B cell (primary cell): ENCODE measurements at regions not wholly inside any gene's neighbourhood (a gene's known extent, or its start where the extent isn't known, plus 50 kb on each side); places are given as distances from the start of the nearest gene placed in this dataset.

Experiments used
- ATAC-seq: fragments of 200-7000 bp; cut with Tn5 transposase; one replicate; pipeline ENCODE4 v1.10.0; 2021; ENCODE audit warnings: low read depth, mild to moderate bottlenecking, moderate number of reproducible peaks, moderate library complexity
- CTCF ChIA-PET: fragments of 350-600 bp; sonication (Branson Sonifier 250); formaldehyde crosslinking; loops from one replicate; lab custom pipeline; 2021; ENCODE audit warnings: antibody characterized with exemption, inconsistent platforms; lab: Charles Lee
- POLR2A ChIA-PET: fragments of 350-600 bp; sonication (Branson Sonifier 250); formaldehyde crosslinking; loops from one replicate; lab custom pipeline; 2021; ENCODE audit warnings: antibody characterized with exemption; lab: Charles Lee
- DNase-seq: peaks from one replicate; pipeline ENCODE4 v3.0.0; 2013
- H2AFZ ChIP-seq: 2 replicates; pipeline ENCODE4 v1.6.1; 2012; ENCODE audit warnings: mild to moderate bottlenecking, low read depth, low read length; ENCODE audit not compliant: insufficient read depth, poor library complexity, severe bottlenecking
- H3K27ac ChIP-seq, 2 donors: 1 replicate in 1 of 2; 2 replicates in 1 of 2; pipeline ENCODE4 v1.5.1; 2012 to 2013; ENCODE audit warnings: low read length in 2 of 2, mild to moderate bottlenecking in 2 of 2, moderate library complexity in 1 of 2
- H3K27me3 ChIP-seq, 4 experiments: fragments of 200-600 bp in 1 of 4; sonication (generic) in 1 of 4; replicated peaks in 1 of 4; 1 replicate in 2 of 4; 2 replicates in 2 of 4; pipeline versions ENCODE4 v1.6.1 to v1.7.0; 2013 to 2016; ENCODE audit warnings: low read length in 3 of 4, mild to moderate bottlenecking in 2 of 4, mixed read lengths in 1 of 4, moderate library complexity in 1 of 4; ENCODE audit not compliant: insufficient read depth in 4 of 4, control insufficient read depth in 3 of 4; ENCODE audit errors: control extremely low read depth in 1 of 4
- H3K36me3 ChIP-seq, 2 experiments: replicated peaks in 1 of 2; 1 replicate in 1 of 2; 2 replicates in 1 of 2; pipeline versions ENCODE4 v1.6.1 to v1.7.1; 2013; ENCODE audit warnings: low read length in 1 of 2; ENCODE audit not compliant: insufficient read depth in 2 of 2, control insufficient read depth in 1 of 2; ENCODE audit errors: control extremely low read depth in 1 of 2, extremely low read depth in 1 of 2
- H3K4me1 ChIP-seq, 2 donors: fragments of 200-600 bp in 1 of 2; sonication (generic) in 1 of 2; 1 replicate in 1 of 2; 2 replicates in 1 of 2; pipeline versions ENCODE4 v1.5.1 to v1.6.1; 2013 to 2017; ENCODE audit warnings: low read length in 2 of 2; ENCODE audit not compliant: control insufficient read depth in 2 of 2, insufficient read depth in 2 of 2
- H3K4me2 ChIP-seq: replicated peaks from 2 replicates; pipeline ENCODE3; 2012; ENCODE audit warnings: mild to moderate bottlenecking, low read depth, low read length; ENCODE audit not compliant: poor library complexity, severe bottlenecking
- H3K4me3 ChIP-seq, 5 experiments: fragments of 200-600 bp in 1 of 5; sonication (generic) in 1 of 5; 1 replicate in 3 of 5; 2 replicates in 2 of 5; pipeline versions ENCODE4 v1.5.1 to v1.7.0; 2011 to 2016; ENCODE audit warnings: low read length in 4 of 5, mild to moderate bottlenecking in 4 of 5, low read depth in 2 of 5, control low read depth in 1 of 5, moderate library complexity in 1 of 5; ENCODE audit not compliant: insufficient read depth in 1 of 5; ENCODE audit errors: control extremely low read depth in 1 of 5, extremely low read depth in 1 of 5
- H3K79me2 ChIP-seq: fragments of 200-600 bp; sonication (generic); one replicate; pipeline ENCODE4 v1.6.0; 2016; ENCODE audit warnings: low read length; ENCODE audit not compliant: control insufficient read depth, insufficient read depth
- H3K9ac ChIP-seq: fragments of 200-600 bp; sonication (generic); 2 replicates; pipeline ENCODE4 v1.6.1; 2017; ENCODE audit warnings: mild to moderate bottlenecking, low read length, moderate library complexity
- H3K9me3 ChIP-seq, 3 donors: one replicate each; pipeline versions ENCODE4 v1.6.1 to v1.7.1; 2013; ENCODE audit warnings: low read length in 2 of 3; ENCODE audit not compliant: control insufficient read depth in 2 of 3, insufficient read depth in 1 of 3; ENCODE audit errors: control extremely low read depth in 1 of 3
- H4K20me1 ChIP-seq: 2 replicates; pipeline ENCODE4 v1.6.0; 2012; ENCODE audit warnings: mild to moderate bottlenecking, low read length; ENCODE audit not compliant: insufficient read depth, control insufficient read depth, poor library complexity, severe bottlenecking
- H3K27ac Mint-ChIP-seq: one replicate; pipeline ENCODE4 v1.8.0; 2021; ENCODE audit warnings: mixed read lengths
- H3K27me3 Mint-ChIP-seq: one replicate; pipeline ENCODE4 v1.8.0; 2021; ENCODE audit warnings: mixed read lengths
- H3K4me1 Mint-ChIP-seq: one replicate; pipeline ENCODE4 v1.8.0; 2021; ENCODE audit warnings: mixed read lengths
- H3K4me3 Mint-ChIP-seq: one replicate; pipeline ENCODE4 v1.8.0; 2021; ENCODE audit warnings: mixed read lengths
- H3K9me3 Mint-ChIP-seq: one replicate; pipeline ENCODE4 v1.8.0; 2022; ENCODE audit warnings: mixed read lengths; ENCODE audit not compliant: insufficient read depth
- CTCF ChIP-seq: fragments of 200-600 bp; IDR thresholded peaks from one replicate; pipeline ENCODE4 v1.8.0; 2022; ENCODE audit warnings: antibody characterized with exemption, mild to moderate bottlenecking
- EZH2 ChIP-seq: IDR thresholded peaks from 2 replicates; pipeline ENCODE4 v1.6.1; 2012; ENCODE audit warnings: borderline replicate concordance, low read depth, mild to moderate bottlenecking, moderate library complexity, low read length; ENCODE audit not compliant: insufficient read depth, poor library complexity, severe bottlenecking
- WGBS: methylation state at CpG from one replicate; pipeline ENCODE4 v1.1.5; 2013; ENCODE audit warnings: missing lambda C conversion rate; ENCODE audit not compliant: insufficient coverage; 5-methylcytosine and 5-hydroxymethylcytosine counted together
- intact Hi-C: fragments of 100-400 bp; cut with micrococcal nuclease; formaldehyde crosslinking; loops from one replicate; pipeline ENCODE4 v1.10.0; 2022

- no peak overlapping the region for H3K27ac Mint-ChIP-seq
- TF ChIP-seq EZH2 (no peak), CTCF (no peak)
These were observed 549.5 kb upstream of the ARGLU1 start for GRCh38 chr13:107117327-107118012.

GRCh38 chr13:107113387-107113786 is 545.5 kb upstream of the ARGLU1 start:
- Histone ChIP-seq H3K4me1 (no peaks in the 10 kb centered on the region), H2AFZ (no peak overlapping the region), H3K27ac (no peak overlapping the region), H3K4me3 (no peak overlapping the region), H4K20me1 (no peaks in the 10 kb centered on the region), H3K9ac (no peak overlapping the region), H3K79me2 (no peaks in the 10 kb centered on the region), H3K36me3 (no peaks in the 10 kb centered on the region), H3K4me2 (no peak overlapping the region), H3K9me3 (peaks cover 0 to 11% (median 2%) of the 10 kb centered on the region in 3 donors), H3K27me3 (no peaks in the 10 kb centered on the region)
- Mint-ChIP-seq H3K27me3 (no peaks in the 10 kb centered on the region), H3K9me3 (peaks cover 5% of the 10 kb centered on the region), H3K4me1 (no peaks in the 10 kb centered on the region), H3K27ac (no peak overlapping the region), H3K4me3 (no peak overlapping the region)
- DNase-seq (no peak), ATAC-seq (no peak)
- WGBS = 53% methylated on average over 1 of the region's 1 CpG
- ChIA-PET POLR2A (no interaction called here), CTCF (no interaction called here)
- TF ChIP-seq EZH2 (no peak), CTCF (no peak)
- intact Hi-C loops = no loop called here

More at GRCh38 chr13:107117327-107118012, 549.5 kb upstream of the ARGLU1 start:
- ChIA-PET CTCF (no interaction called here), POLR2A (no interaction called here)
- no peaks in the 10 kb centered on the region for H3K36me3 ChIP-seq
- no peak overlapping the region for H3K4me2 ChIP-seq
- no peak overlapping the region for H3K4me3 ChIP-seq
- no peak overlapping the region for H3K27ac ChIP-seq
- H3K4me1 ChIP-seq = no peaks in the 10 kb centered on the region
- no peaks in the 10 kb centered on the region for H3K9me3 Mint-ChIP-seq
- H3K27me3 ChIP-seq = no peaks in the 10 kb centered on the region
- no peaks in the 10 kb centered on the region for H3K79me2 ChIP-seq
- peaks cover 0 to 11% (median 0%) of the 10 kb centered on the region in 3 donors for H3K9me3 ChIP-seq
- no peak overlapping the region for H2AFZ ChIP-seq
- H3K27me3 Mint-ChIP-seq = no peaks in the 10 kb centered on the region
- 90% methylated on average over 9 of the region's 15 CpGs for WGBS
- no peaks in the 10 kb centered on the region for H4K20me1 ChIP-seq
- no peak for ATAC-seq
- no peak overlapping the region for H3K9ac ChIP-seq
- H3K4me1 Mint-ChIP-seq = no peaks in the 10 kb centered on the region
- H3K4me3 Mint-ChIP-seq = no peak overlapping the region
- DNase-seq = no peak
- intact Hi-C loops = no loop called here
